ENCODE measurements at regions not wholly inside any gene's neighbourhood (a gene's known extent, or its start where the extent isn't known, plus 50 kb on each side); places are given as distances from the start of the nearest gene placed in this dataset.

GRCh38 chr5:63648376-63648775, 313.9 kb downstream of the HTR1A start:
- intact Hi-C loops (cut with DNase I; ENCODE audit: low total_unique reads): no loop called here
- TF ChIP-seq CTCF (IDR thresholded peaks at IDR 0.05): no peak
- TF ChIP-seq POLR2A (IDR thresholded peaks at IDR 0.05): no peak
- no peak overlapping the region for H3K4me3 ChIP-seq (ENCODE audit: low read depth, poor library complexity, severe bottlenecking)
- DNase-seq (ENCODE audit: low spot score in 2 of 2): no peak

- no peak for TF ChIP-seq POLR2A (IDR thresholded peaks at IDR 0.05)
- TF ChIP-seq CTCF (IDR thresholded peaks at IDR 0.05): no peak
- DNase-seq (ENCODE audit: low spot score in 2 of 2): no peak
- intact Hi-C loops (cut with DNase I; ENCODE audit: low total_unique reads): no loop called here
- 83 to 87% methylated on average over 4 of the region's 4 CpGs for WGBS, 2 donors
- H3K4me3 ChIP-seq (ENCODE audit: low read depth, poor library complexity, severe bottlenecking): no peak overlapping the region
Observed at GRCh38 chr5:63629951-63630630, 332.2 kb downstream of the HTR1A start.

- WGBS, 2 donors: 96% methylated on average over 3 of the region's 3 CpGs
- intact Hi-C loops (cut with DNase I; ENCODE audit: low total_unique reads): no loop called here
- TF ChIP-seq CTCF (IDR thresholded peaks at IDR 0.05) (no peak), POLR2A (IDR thresholded peaks at IDR 0.05) (no peak)
- DNase-seq (ENCODE audit: low spot score in 2 of 2): no peak
- H3K4me3 ChIP-seq (ENCODE audit: low read depth, poor library complexity, severe bottlenecking): no peak overlapping the region
Observed at GRCh38 chr5:63613442-63613841, 348.8 kb downstream of the HTR1A start.

GRCh38 chr5:63603996-63604395, 358.2 kb downstream of the HTR1A start:
- TF ChIP-seq POLR2A (IDR thresholded peaks at IDR 0.05): no peak
- TF ChIP-seq CTCF (IDR thresholded peaks at IDR 0.05): no peak
- H3K4me3 ChIP-seq (ENCODE audit: low read depth, poor library complexity, severe bottlenecking): no peak overlapping the region
- no peak for DNase-seq (ENCODE audit: low spot score in 2 of 2)
- WGBS, 2 donors: 69 to 77% methylated on average over 3 of the region's 3 CpGs
- intact Hi-C loops (cut with DNase I; ENCODE audit: low total_unique reads): no loop called here

GRCh38 chr5:63602971-63603370, 359.3 kb downstream of the HTR1A start:
- intact Hi-C loops (cut with DNase I; ENCODE audit: low total_unique reads): no loop called here
- no peak overlapping the region for H3K4me3 ChIP-seq (ENCODE audit: low read depth, poor library complexity, severe bottlenecking)
- no peak for DNase-seq (ENCODE audit: low spot score in 2 of 2)
- TF ChIP-seq POLR2A (IDR thresholded peaks at IDR 0.05) (no peak), CTCF (IDR thresholded peaks at IDR 0.05) (no peak)

GRCh38 chr5:63596254-63596653, 366.0 kb downstream of the HTR1A start:
- TF ChIP-seq POLR2A (IDR thresholded peaks at IDR 0.05) (no peak), CTCF (IDR thresholded peaks at IDR 0.05) (no peak)
- H3K4me3 ChIP-seq (ENCODE audit: low read depth, poor library complexity, severe bottlenecking): no peak overlapping the region
- intact Hi-C loops (cut with DNase I; ENCODE audit: low total_unique reads): no loop called here
- DNase-seq (ENCODE audit: low spot score in 2 of 2): no peak

Measured in lower leg skin (tissue), 4 donors.